Activated CD8-positive, alpha-beta T cell treated with anti-CD3 and anti-CD28 coated beads for 36 hours (primary cell): ENCODE measurements at regions not wholly inside any gene's neighbourhood (a gene's known extent, or its start where the extent isn't known, plus 50 kb on each side); places are given as distances from the start of the nearest gene placed in this dataset.

Experiments used
- ATAC-seq: fragments of 200-7000 bp; cut with Tn5 transposase; one replicate; pipeline ENCODE4 v1.10.0; 2021; ENCODE audit warnings: mild to moderate bottlenecking, moderate library complexity
- CTCF ChIA-PET: fragments of 350-600 bp; sonication (Branson Sonifier 250); formaldehyde crosslinking; loops from one replicate; lab custom pipeline; 2021; ENCODE audit warnings: antibody characterized with exemption; lab: Charles Lee
- POLR2A ChIA-PET: fragments of 350-600 bp; sonication (Branson Sonifier 250); formaldehyde crosslinking; loops from one replicate; lab custom pipeline; 2021; ENCODE audit warnings: antibody characterized with exemption; lab: Charles Lee
- DNase-seq: peaks from one replicate; pipeline ENCODE4 v3.0.0-alpha.2; 2020
- H3K27ac Mint-ChIP-seq: one replicate; pipeline ENCODE4 v1.8.0; 2021; ENCODE audit warnings: mild to moderate bottlenecking, mixed read lengths
- H3K27me3 Mint-ChIP-seq: one replicate; pipeline ENCODE4 v1.8.0; 2021; ENCODE audit warnings: mixed read lengths
- H3K36me3 Mint-ChIP-seq: one replicate; pipeline ENCODE4 v1.8.0; 2021; ENCODE audit warnings: low read depth, mixed read lengths
- H3K4me1 Mint-ChIP-seq: one replicate; pipeline ENCODE4 v1.8.0; 2021; ENCODE audit warnings: low read depth, mixed read lengths
- H3K4me3 Mint-ChIP-seq: one replicate; pipeline ENCODE4 v1.8.0; 2021; ENCODE audit warnings: mild to moderate bottlenecking, moderate library complexity, mixed read lengths
- H3K9me3 Mint-ChIP-seq: one replicate; pipeline ENCODE4 v1.8.0; 2021; ENCODE audit warnings: mixed read lengths
- CTCF ChIP-seq: fragments of 200-600 bp; IDR thresholded peaks from one replicate; pipeline ENCODE4 v1.8.0; 2022; ENCODE audit warnings: antibody characterized with exemption, mild to moderate bottlenecking
- intact Hi-C: fragments of 100-400 bp; cut with micrococcal nuclease; formaldehyde crosslinking; loops from one replicate; pipeline ENCODE4 v1.10.0; 2022

DNA sequence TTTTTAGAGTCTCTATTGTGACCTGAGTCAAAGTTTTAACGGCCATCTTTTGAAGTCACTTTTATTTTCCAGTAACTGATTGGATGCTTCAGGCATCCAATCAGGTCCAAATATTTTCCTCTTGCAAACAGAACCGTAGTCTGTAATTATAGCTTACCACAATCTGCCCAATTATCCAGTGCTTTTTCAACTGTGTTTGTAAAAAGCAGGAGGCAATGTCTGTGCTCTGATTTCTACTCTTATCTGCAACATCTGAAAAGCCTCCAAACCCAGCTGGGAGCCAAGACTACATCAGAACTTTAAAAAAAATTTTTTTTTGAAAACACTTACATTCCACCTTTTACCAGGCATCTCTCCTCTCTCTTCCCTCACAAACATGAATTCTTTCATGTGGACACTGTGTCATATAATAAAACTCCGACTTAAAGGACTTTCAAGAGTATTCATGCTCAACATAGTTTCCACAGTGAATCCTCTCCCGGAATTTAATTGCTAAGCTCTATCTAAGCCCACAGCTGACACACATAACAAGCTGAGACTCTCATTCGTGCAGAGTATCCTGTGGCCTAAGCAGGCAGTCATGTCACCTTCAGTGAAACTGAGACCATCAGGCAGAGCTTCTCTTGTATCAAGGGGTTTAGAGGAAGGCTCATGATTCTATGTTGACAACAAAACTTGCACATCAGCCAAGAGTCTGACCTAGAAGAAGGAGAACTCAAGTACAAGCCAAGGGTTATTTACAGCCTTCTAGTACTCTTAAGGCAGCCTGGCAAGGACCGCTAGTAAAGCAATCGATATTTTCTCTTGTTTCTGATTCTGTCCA is 272.7 kb downstream of the TLE1 start:
- Mint-ChIP-seq H3K4me1 (no peaks in the 10 kb centered on the region), H3K27me3 (no peaks in the 10 kb centered on the region), H3K27ac (no peak overlapping the region), H3K9me3 (no peaks in the 10 kb centered on the region), H3K4me3 (no peak overlapping the region), H3K36me3 (no peaks in the 10 kb centered on the region)
- ATAC-seq: no peak
- TF ChIP-seq CTCF: no peak
- no peak for DNase-seq
- CTCF ChIA-PET: no interaction called here
- POLR2A ChIA-PET: no interaction called here
- intact Hi-C loops: no loop called here

GRCh38 chr9:81414836-81415235 is 274.5 kb downstream of the TLE1 start:
- Mint-ChIP-seq H3K9me3 (no peaks in the 10 kb centered on the region), H3K4me3 (no peak overlapping the region), H3K27me3 (no peaks in the 10 kb centered on the region), H3K27ac (no peak overlapping the region), H3K36me3 (no peaks in the 10 kb centered on the region), H3K4me1 (no peaks in the 10 kb centered on the region)
- DNase-seq (no peak), ATAC-seq (no peak)
- ChIA-PET CTCF (no interaction called here), POLR2A (no interaction called here)
- TF ChIP-seq CTCF: no peak
- intact Hi-C loops: no loop called here

GRCh38 chr9:81411961-81412360 is 277.4 kb downstream of the TLE1 start:
- Mint-ChIP-seq H3K36me3 (no peaks in the 10 kb centered on the region), H3K27ac (no peak overlapping the region), H3K4me1 (no peaks in the 10 kb centered on the region), H3K9me3 (no peaks in the 10 kb centered on the region), H3K27me3 (no peaks in the 10 kb centered on the region), H3K4me3 (no peak overlapping the region)
- ATAC-seq (no peak), DNase-seq (no peak)
- no peak for TF ChIP-seq CTCF
- CTCF ChIA-PET: no interaction called here
- intact Hi-C loops: no loop called here
- POLR2A ChIA-PET: no interaction called here

GRCh38 chr9:81410201-81410600 is 279.1 kb downstream of the TLE1 start:
- CTCF ChIA-PET: no interaction called here
- Mint-ChIP-seq H3K4me3 (no peak overlapping the region), H3K27me3 (no peaks in the 10 kb centered on the region), H3K36me3 (no peaks in the 10 kb centered on the region), H3K9me3 (no peaks in the 10 kb centered on the region), H3K27ac (no peak overlapping the region), H3K4me1 (no peaks in the 10 kb centered on the region)
- intact Hi-C loops: no loop called here
- DNase-seq (no peak), ATAC-seq (no peak)
- POLR2A ChIA-PET: no interaction called here
- no peak for TF ChIP-seq CTCF

- no peaks in the 10 kb centered on the region for H3K9me3 Mint-ChIP-seq
- no peak for ATAC-seq
- DNase-seq: no peak
- intact Hi-C loops: no loop called here
- ChIA-PET POLR2A (no interaction called here), CTCF (no interaction called here)
- H3K4me3 Mint-ChIP-seq: no peak overlapping the region
- no peaks in the 10 kb centered on the region for H3K4me1 Mint-ChIP-seq
- H3K27ac Mint-ChIP-seq: no peak overlapping the region
- no peak for TF ChIP-seq CTCF
- no peaks in the 10 kb centered on the region for H3K36me3 Mint-ChIP-seq
- no peaks in the 10 kb centered on the region for H3K27me3 Mint-ChIP-seq
These were observed 280.4 kb downstream of the TLE1 start for GRCh38 chr9:81408951-81409350.
